ENCODE measurements at regions not wholly inside any gene's neighbourhood (a gene's known extent, or its start where the extent isn't known, plus 50 kb on each side); places are given as distances from the start of the nearest gene placed in this dataset.

DNA sequence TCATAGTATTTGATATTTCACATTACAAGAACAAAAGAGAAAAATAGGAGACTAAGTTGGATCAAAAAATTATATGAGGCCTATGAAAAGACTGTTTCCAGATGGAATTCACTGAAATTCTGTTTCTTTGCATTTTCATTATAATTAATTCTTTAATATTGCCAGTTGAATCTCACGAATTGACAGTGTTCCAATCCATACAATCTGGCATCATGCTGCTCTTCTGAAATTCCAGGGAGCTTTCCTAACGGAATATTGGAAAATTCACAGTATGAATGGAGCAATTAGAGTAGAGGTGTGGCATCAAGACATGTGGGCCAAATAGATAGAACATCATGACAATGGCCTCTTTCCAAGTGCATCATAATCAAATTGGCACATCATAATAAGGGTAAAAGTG lies 1178.9 kb upstream of the WWC1 start:
- no peak overlapping the region for H3K4me3 ChIP-seq (ENCODE audit: low read length)
- no peaks in the 10 kb centered on the region for H3K4me1 ChIP-seq (ENCODE audit: control insufficient read depth, insufficient read depth, low read length)
- H3K9me3 ChIP-seq (ENCODE audit: control insufficient read depth, insufficient read depth, low read length) = no peaks in the 10 kb centered on the region
- no peak for DNase-seq (ENCODE audit: low read depth, low spot score)
- H3K36me3 ChIP-seq (ENCODE audit: control insufficient read depth, insufficient read depth, low read length) = no peaks in the 10 kb centered on the region
- no peak overlapping the region for H3K27ac ChIP-seq (ENCODE audit: low read length)
- H3K27me3 ChIP-seq (ENCODE audit: control insufficient read depth, insufficient read depth, low read length) = no peaks in the 10 kb centered on the region
- WGBS (ENCODE audit: insufficient coverage, insufficient read length) = no CpG with 5 or more reads among the region's 2 CpGs

GRCh38 chr5:167122267-167122666 lies 1169.2 kb upstream of the WWC1 start:
- H3K27me3 ChIP-seq (ENCODE audit: control insufficient read depth, insufficient read depth, low read length) = no peaks in the 10 kb centered on the region
- no peaks in the 10 kb centered on the region for H3K4me1 ChIP-seq (ENCODE audit: control insufficient read depth, insufficient read depth, low read length)
- no peak for DNase-seq (ENCODE audit: low read depth, low spot score)
- no peaks in the 10 kb centered on the region for H3K36me3 ChIP-seq (ENCODE audit: control insufficient read depth, insufficient read depth, low read length)
- H3K9me3 ChIP-seq (ENCODE audit: control insufficient read depth, insufficient read depth, low read length) = no peaks in the 10 kb centered on the region
- WGBS (ENCODE audit: insufficient coverage, insufficient read length) = no CpG with 5 or more reads among the region's 3 CpGs
- H3K4me3 ChIP-seq (ENCODE audit: low read length) = no peak overlapping the region
- no peak overlapping the region for H3K27ac ChIP-seq (ENCODE audit: low read length)

DNA sequence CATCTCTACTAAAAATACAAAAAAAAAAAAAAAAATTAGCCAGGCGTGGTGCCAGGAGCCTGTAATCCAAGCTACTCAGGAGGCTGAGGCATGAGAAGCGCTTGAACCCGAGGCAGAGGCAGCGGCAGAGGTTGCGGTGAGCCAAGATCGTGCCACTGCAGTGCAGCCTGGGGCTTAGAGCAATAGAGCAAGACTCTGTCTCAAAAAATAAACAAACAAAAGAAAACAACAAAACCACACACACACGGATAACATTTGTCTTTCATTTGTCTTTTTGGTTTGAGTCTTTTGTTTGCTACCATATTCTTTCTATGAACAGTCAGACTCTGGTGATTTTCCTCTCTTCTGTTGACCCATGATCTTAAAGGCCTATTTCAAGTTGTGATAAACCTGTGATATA lies 1168.3 kb upstream of the WWC1 start:
- Histone ChIP-seq H3K36me3 (ENCODE audit: control insufficient read depth, insufficient read depth, low read length) (no peaks in the 10 kb centered on the region), H3K27ac (ENCODE audit: low read length) (no peak overlapping the region), H3K4me1 (ENCODE audit: control insufficient read depth, insufficient read depth, low read length) (no peaks in the 10 kb centered on the region), H3K4me3 (ENCODE audit: low read length) (no peak overlapping the region), H3K27me3 (ENCODE audit: control insufficient read depth, insufficient read depth, low read length) (no peaks in the 10 kb centered on the region), H3K9me3 (ENCODE audit: control insufficient read depth, insufficient read depth, low read length) (no peaks in the 10 kb centered on the region)
- no peak for DNase-seq (ENCODE audit: low read depth, low spot score)
- WGBS (ENCODE audit: insufficient coverage, insufficient read length) = no CpG with 5 or more reads among the region's 7 CpGs

DNA sequence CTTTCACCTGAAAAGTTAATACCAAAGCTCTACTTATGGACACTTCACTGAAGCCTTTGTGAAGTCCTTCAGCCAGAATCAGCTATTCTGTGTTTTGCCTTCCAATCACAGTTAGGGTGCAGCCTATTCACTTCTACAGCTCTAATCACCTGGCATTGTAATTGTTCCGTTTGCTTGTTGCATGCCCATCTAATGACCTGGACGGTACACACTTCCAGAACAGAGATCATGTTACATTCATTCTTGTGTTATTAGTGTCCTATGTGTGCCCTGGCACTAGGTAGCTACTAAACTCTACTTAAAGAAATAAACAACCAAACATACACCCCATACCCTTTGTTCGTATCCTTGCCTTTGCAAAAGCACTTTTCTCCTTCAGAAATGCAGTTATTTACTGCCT lies 1162.9 kb upstream of the WWC1 start:
- no peaks in the 10 kb centered on the region for H3K36me3 ChIP-seq (ENCODE audit: control insufficient read depth, insufficient read depth, low read length)
- no peak for DNase-seq (ENCODE audit: low read depth, low spot score)
- H3K27ac ChIP-seq (ENCODE audit: low read length) = no peak overlapping the region
- H3K9me3 ChIP-seq (ENCODE audit: control insufficient read depth, insufficient read depth, low read length) = no peaks in the 10 kb centered on the region
- H3K27me3 ChIP-seq (ENCODE audit: control insufficient read depth, insufficient read depth, low read length) = no peaks in the 10 kb centered on the region
- H3K4me3 ChIP-seq (ENCODE audit: low read length) = no peak overlapping the region
- no peaks in the 10 kb centered on the region for H3K4me1 ChIP-seq (ENCODE audit: control insufficient read depth, insufficient read depth, low read length)
- WGBS (ENCODE audit: insufficient coverage, insufficient read length) = no CpG with 5 or more reads among the region's 3 CpGs

DNA sequence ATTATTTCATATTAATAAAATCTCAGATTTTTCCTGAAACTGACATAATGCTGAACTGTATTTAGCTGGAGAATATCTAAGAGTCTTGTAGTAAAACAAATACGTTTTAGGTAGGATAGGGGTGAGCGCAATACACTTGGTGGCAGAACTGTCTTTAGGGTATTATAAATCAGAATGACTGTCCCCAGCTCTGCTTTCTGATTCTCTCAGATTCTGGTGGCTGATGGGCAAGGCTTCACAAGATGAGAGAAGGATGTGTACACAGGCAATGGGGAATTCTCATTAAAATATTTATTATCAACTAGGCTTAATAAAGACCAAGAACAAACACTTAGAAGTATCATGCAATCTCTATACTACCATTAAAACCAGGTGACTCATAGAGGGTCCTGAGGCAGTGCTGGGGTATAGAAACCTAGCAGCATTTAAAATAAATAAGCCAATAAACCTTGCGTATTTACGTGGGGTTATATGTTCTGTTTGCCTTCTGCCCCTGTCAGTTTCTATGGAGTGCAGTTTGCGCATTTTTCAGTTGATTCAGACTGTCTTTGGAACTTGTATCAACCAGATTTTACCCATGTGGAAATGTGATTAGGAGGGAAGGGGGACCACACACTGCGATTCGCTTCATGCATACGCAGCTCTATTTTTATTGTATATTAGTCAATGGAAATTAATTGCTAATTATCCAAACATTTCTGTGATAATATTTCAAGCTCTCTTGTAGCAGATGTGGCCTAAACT lies 1150.7 kb upstream of the WWC1 start:
- Histone ChIP-seq H3K27ac (ENCODE audit: low read length) (no peak overlapping the region), H3K4me3 (ENCODE audit: low read length) (no peak overlapping the region), H3K27me3 (ENCODE audit: control insufficient read depth, insufficient read depth, low read length) (no peaks in the 10 kb centered on the region), H3K4me1 (ENCODE audit: control insufficient read depth, insufficient read depth, low read length) (no peaks in the 10 kb centered on the region; the same call in 1 of the 2 replicates), H3K9me3 (ENCODE audit: control insufficient read depth, insufficient read depth, low read length) (no peaks in the 10 kb centered on the region; the same call in 1 of the 2 replicates), H3K36me3 (ENCODE audit: control insufficient read depth, insufficient read depth, low read length) (no peaks in the 10 kb centered on the region)
- DNase-seq (ENCODE audit: low read depth, low spot score) = no peak
- WGBS (ENCODE audit: insufficient coverage, insufficient read length) = no CpG with 5 or more reads among the region's 8 CpGs

DNA sequence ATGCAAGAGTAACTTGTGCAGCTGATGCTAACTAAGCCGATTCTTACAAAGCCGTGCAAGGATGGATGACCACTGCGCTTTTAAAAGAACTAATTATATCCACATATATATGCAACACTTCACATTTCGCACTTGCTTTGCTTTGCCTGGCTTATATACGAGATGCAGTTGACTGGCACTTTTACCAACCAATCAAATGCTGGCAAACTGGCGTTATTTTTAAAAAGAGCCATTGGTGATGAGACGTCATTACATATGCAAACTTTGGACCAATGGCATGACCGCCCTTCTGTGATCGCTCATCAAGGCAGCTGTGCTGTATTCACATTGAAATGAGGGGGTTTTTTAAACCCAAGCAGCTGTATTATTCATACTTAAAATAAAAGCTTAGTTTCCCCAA lies 1147.7 kb upstream of the WWC1 start:
- Histone ChIP-seq H3K4me3 (ENCODE audit: low read length) (no peak overlapping the region), H3K36me3 (ENCODE audit: control insufficient read depth, insufficient read depth, low read length) (no peaks in the 10 kb centered on the region), H3K4me1 (ENCODE audit: control insufficient read depth, insufficient read depth, low read length) (no peaks in the 10 kb centered on the region; the same call in 1 of the 2 replicates), H3K9me3 (ENCODE audit: control insufficient read depth, insufficient read depth, low read length) (no peaks in the 10 kb centered on the region), H3K27me3 (ENCODE audit: control insufficient read depth, insufficient read depth, low read length) (no peaks in the 10 kb centered on the region), H3K27ac (ENCODE audit: low read length) (no peak overlapping the region)
- no CpG with 5 or more reads among the region's 9 CpGs for WGBS (ENCODE audit: insufficient coverage, insufficient read length)
- DNase-seq (ENCODE audit: low read depth, low spot score) = peak; percentile 13

GRCh38 chr5:167145841-167146240 lies 1145.6 kb upstream of the WWC1 start:
- Histone ChIP-seq H3K4me1 (ENCODE audit: control insufficient read depth, insufficient read depth, low read length) (no peaks in the 10 kb centered on the region; the same call in 1 of the 2 replicates), H3K27ac (ENCODE audit: low read length) (no peak overlapping the region), H3K36me3 (ENCODE audit: control insufficient read depth, insufficient read depth, low read length) (no peaks in the 10 kb centered on the region), H3K27me3 (ENCODE audit: control insufficient read depth, insufficient read depth, low read length) (no peaks in the 10 kb centered on the region), H3K9me3 (ENCODE audit: control insufficient read depth, insufficient read depth, low read length) (no peaks in the 10 kb centered on the region), H3K4me3 (ENCODE audit: low read length) (no peak overlapping the region)
- no CpG with 5 or more reads among the region's 7 CpGs for WGBS (ENCODE audit: insufficient coverage, insufficient read length)
- no peak for DNase-seq (ENCODE audit: low read depth, low spot score)

DNA sequence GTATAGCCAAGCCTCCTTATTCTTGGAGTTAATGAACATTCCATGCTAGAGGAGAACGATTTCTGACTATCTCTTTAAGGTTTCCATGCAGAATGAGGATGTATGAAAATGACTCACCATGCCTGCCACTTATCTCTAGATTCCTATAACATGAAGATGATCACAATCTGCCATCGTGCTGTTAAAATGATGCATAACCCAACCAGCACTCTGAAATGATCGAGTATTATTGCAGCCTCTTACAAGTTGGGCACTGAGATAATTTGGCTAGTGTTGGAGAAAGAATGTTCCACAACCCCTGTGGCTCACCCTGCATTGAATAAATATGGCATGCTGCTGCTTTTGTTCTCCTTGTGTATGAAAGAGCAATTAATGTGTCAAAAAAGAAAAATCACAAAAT lies 1143.6 kb upstream of the WWC1 start:
- Histone ChIP-seq H3K27ac (ENCODE audit: low read length) (no peak overlapping the region), H3K36me3 (ENCODE audit: control insufficient read depth, insufficient read depth, low read length) (no peaks in the 10 kb centered on the region), H3K4me3 (ENCODE audit: low read length) (no peak overlapping the region), H3K4me1 (ENCODE audit: control insufficient read depth, insufficient read depth, low read length) (no peaks in the 10 kb centered on the region; the same call in 1 of the 2 replicates), H3K9me3 (ENCODE audit: control insufficient read depth, insufficient read depth, low read length) (no peaks in the 10 kb centered on the region), H3K27me3 (ENCODE audit: control insufficient read depth, insufficient read depth, low read length) (no peaks in the 10 kb centered on the region)
- WGBS (ENCODE audit: insufficient coverage, insufficient read length) = no CpG with 5 or more reads among the region's 3 CpGs
- DNase-seq (ENCODE audit: low read depth, low spot score) = no peak

DNA sequence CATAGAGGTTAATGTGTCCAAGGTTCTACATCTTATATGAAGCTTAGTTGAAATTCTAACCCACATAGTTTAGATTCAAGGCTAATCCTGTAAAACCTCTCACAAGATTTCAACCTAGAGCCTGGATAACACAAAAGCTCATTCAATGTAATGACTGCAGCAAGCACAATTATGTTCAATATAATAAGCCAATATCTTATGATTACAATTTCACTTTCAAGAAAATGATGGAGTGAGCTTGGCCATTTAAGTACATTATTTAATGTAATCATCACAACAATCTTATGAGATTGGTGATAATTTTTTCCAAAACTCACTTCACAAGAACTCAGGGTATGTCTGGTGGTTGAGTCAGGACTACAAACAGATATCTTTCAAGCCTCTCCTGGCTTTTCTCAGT lies 1140.8 kb upstream of the WWC1 start:
- H3K9me3 ChIP-seq (ENCODE audit: control insufficient read depth, insufficient read depth, low read length) = no peaks in the 10 kb centered on the region
- H3K27me3 ChIP-seq (ENCODE audit: control insufficient read depth, insufficient read depth, low read length) = no peaks in the 10 kb centered on the region
- H3K36me3 ChIP-seq (ENCODE audit: control insufficient read depth, insufficient read depth, low read length) = no peaks in the 10 kb centered on the region
- no peak overlapping the region for H3K27ac ChIP-seq (ENCODE audit: low read length)
- H3K4me1 ChIP-seq (ENCODE audit: control insufficient read depth, insufficient read depth, low read length) = peaks cover 1% of the 10 kb centered on the region; the same call in 1 of the 2 replicates
- no peak for DNase-seq (ENCODE audit: low read depth, low spot score)
- H3K4me3 ChIP-seq (ENCODE audit: low read length) = no peak overlapping the region

GRCh38 chr5:167152561-167152960 lies 1138.9 kb upstream of the WWC1 start:
- Histone ChIP-seq H3K4me1 (ENCODE audit: control insufficient read depth, insufficient read depth, low read length) (peaks cover 2% of the 10 kb centered on the region; the same call in 1 of the 2 replicates), H3K36me3 (ENCODE audit: control insufficient read depth, insufficient read depth, low read length) (no peaks in the 10 kb centered on the region), H3K27ac (ENCODE audit: low read length) (no peak overlapping the region), H3K4me3 (ENCODE audit: low read length) (no peak overlapping the region), H3K27me3 (ENCODE audit: control insufficient read depth, insufficient read depth, low read length) (no peaks in the 10 kb centered on the region), H3K9me3 (ENCODE audit: control insufficient read depth, insufficient read depth, low read length) (no peaks in the 10 kb centered on the region)
- WGBS (ENCODE audit: insufficient coverage, insufficient read length) = no CpG with 5 or more reads among the region's 3 CpGs
- DNase-seq (ENCODE audit: low read depth, low spot score) = no peak

DNA sequence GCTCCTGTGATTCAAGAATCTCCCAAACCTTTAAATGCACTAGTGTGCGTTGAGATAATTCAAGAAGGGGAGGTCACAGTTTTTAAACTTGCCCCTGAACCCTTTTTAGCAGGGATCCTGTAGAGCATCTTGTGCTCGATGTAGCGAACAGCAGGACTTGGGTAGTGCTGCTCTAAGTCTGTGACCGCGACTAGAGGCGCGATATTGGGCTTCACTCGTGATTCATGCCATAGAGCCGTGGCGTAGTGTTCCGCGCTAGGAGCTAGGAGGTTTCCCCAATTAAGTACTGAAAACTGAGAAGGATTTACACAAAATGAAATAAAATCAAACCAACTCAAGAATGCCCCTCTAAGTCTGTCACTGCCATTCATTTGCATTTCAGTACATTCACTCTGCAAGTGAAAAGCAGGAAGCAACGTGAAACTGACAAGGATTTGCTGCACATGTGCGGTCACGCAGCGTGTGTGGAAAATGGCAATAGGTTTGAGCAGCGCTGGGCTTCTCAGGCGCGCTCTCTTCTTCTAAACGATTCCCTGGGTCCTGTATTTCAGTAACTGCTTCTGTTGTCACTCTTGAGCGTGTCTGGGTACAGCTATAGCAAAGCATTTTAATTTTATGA lies 1135.9 kb upstream of the WWC1 start:
- Histone ChIP-seq H3K36me3 (ENCODE audit: control insufficient read depth, insufficient read depth, low read length) (no peaks in the 10 kb centered on the region), H3K27me3 (ENCODE audit: control insufficient read depth, insufficient read depth, low read length) (no peaks in the 10 kb centered on the region), H3K4me3 (ENCODE audit: low read length) (no peak overlapping the region), H3K27ac (ENCODE audit: low read length) (no peak overlapping the region), H3K4me1 (ENCODE audit: control insufficient read depth, insufficient read depth, low read length) (peaks cover 2% of the 10 kb centered on the region; the same call in 1 of the 2 replicates), H3K9me3 (ENCODE audit: control insufficient read depth, insufficient read depth, low read length) (no peaks in the 10 kb centered on the region)
- no peak for DNase-seq (ENCODE audit: low read depth, low spot score)
- WGBS (ENCODE audit: insufficient coverage, insufficient read length) = no CpG with 5 or more reads among the region's 21 CpGs
